Mesothelial cell of epicardium (in vitro differentiated cells): ENCODE measurements at regions not wholly inside any gene's neighbourhood (a gene's known extent, or its start where the extent isn't known, plus 50 kb on each side); places are given as distances from the start of the nearest gene placed in this dataset.

Experiments used
- DNase-seq, 2 experiments: peaks; one replicate each; pipeline ENCODE4 v3.0.0; 2021; ENCODE audit warnings: low spot score in 2 of 2; ENCODE audit not compliant: unreplicated experiment in 2 of 2
- H3K27ac Mint-ChIP-seq: 2 replicates; pipeline ENCODE4 v1.8.0; 2021; ENCODE audit warnings: mixed read lengths
- H3K27me3 Mint-ChIP-seq: 2 replicates; pipeline ENCODE4 v1.8.0; 2021; ENCODE audit warnings: low read depth, mixed read lengths
- H3K36me3 Mint-ChIP-seq: 2 replicates; pipeline ENCODE4 v1.8.0; 2021; ENCODE audit warnings: mixed read lengths
- H3K4me1 Mint-ChIP-seq: 2 replicates; pipeline ENCODE4 v1.8.0; 2021; ENCODE audit warnings: mixed read lengths
- H3K4me3 Mint-ChIP-seq: 2 replicates; pipeline ENCODE4 v1.8.0; 2021; ENCODE audit warnings: mild to moderate bottlenecking, moderate library complexity, mixed read lengths
- H3K9me3 Mint-ChIP-seq: 2 replicates; pipeline ENCODE4 v1.8.0; 2021; ENCODE audit warnings: mixed read lengths
- CTCF ChIP-seq: fragments of 200-600 bp; sonication (generic); IDR thresholded peaks from one replicate; pipeline ENCODE4 v1.5.0; 2021; ENCODE audit warnings: antibody characterized with exemption; ENCODE audit not compliant: unreplicated experiment

GRCh38 chr20:52748990-52749389 is 223.2 kb upstream of the TSHZ2 start:
- Mint-ChIP-seq H3K36me3 (no peaks in the 10 kb centered on the region), H3K4me3 (no peak overlapping the region), H3K27me3 (no peaks in the 10 kb centered on the region), H3K9me3 (peaks cover 4% of the 10 kb centered on the region), H3K27ac (no peak overlapping the region), H3K4me1 (peaks cover 14% of the 10 kb centered on the region)
- no peak for TF ChIP-seq CTCF
- DNase-seq: no peak

GRCh38 chr20:52748285-52748932 is 223.7 kb upstream of the TSHZ2 start:
- H3K27ac Mint-ChIP-seq: no peak overlapping the region
- H3K36me3 Mint-ChIP-seq: no peaks in the 10 kb centered on the region
- no peak overlapping the region for H3K4me3 Mint-ChIP-seq

GRCh38 chr20:52747845-52748284 is 224.3 kb upstream of the TSHZ2 start:
- no peaks in the 10 kb centered on the region for H3K36me3 Mint-ChIP-seq
- no peak for TF ChIP-seq CTCF
- H3K9me3 Mint-ChIP-seq: no peaks in the 10 kb centered on the region
- H3K27ac Mint-ChIP-seq: no peak overlapping the region
- peaks cover 4% of the 10 kb centered on the region for H3K27me3 Mint-ChIP-seq
- H3K4me3 Mint-ChIP-seq: no peak overlapping the region
- H3K4me1 Mint-ChIP-seq: peaks cover 16% of the 10 kb centered on the region
- DNase-seq: no peak

More at GRCh38 chr20:52748285-52748932, 223.7 kb upstream of the TSHZ2 start:
- H3K27me3 Mint-ChIP-seq: peaks cover 2% of the 10 kb centered on the region
- no peak for TF ChIP-seq CTCF
- peaks cover 16% of the 10 kb centered on the region for H3K4me1 Mint-ChIP-seq
- no peaks in the 10 kb centered on the region for H3K9me3 Mint-ChIP-seq
- DNase-seq: no peak

- no peak for TF ChIP-seq CTCF
- Mint-ChIP-seq H3K36me3 (no peaks in the 10 kb centered on the region), H3K4me1 (peaks cover 20% of the 10 kb centered on the region), H3K27ac (no peak overlapping the region), H3K9me3 (no peaks in the 10 kb centered on the region), H3K27me3 (peaks cover 4% of the 10 kb centered on the region), H3K4me3 (no peak overlapping the region)
- no peak for DNase-seq
Observed at GRCh38 chr20:52746770-52747169, 225.4 kb upstream of the TSHZ2 start.

- no peak for TF ChIP-seq CTCF
- H3K4me1 Mint-ChIP-seq: peaks cover 20% of the 10 kb centered on the region
- H3K36me3 Mint-ChIP-seq: no peaks in the 10 kb centered on the region
- H3K9me3 Mint-ChIP-seq: no peaks in the 10 kb centered on the region
- no peak overlapping the region for H3K4me3 Mint-ChIP-seq
- no peak for DNase-seq
- H3K27me3 Mint-ChIP-seq: peaks cover 4% of the 10 kb centered on the region
- no peak overlapping the region for H3K27ac Mint-ChIP-seq
Observed at GRCh38 chr20:52746190-52746589, 226.0 kb upstream of the TSHZ2 start.
